K562 (cell line): ENCODE measurements at regions not wholly inside any gene's neighbourhood (a gene's known extent, or its start where the extent isn't known, plus 50 kb on each side); places are given as distances from the start of the nearest gene placed in this dataset.

Experiments
- ATAC-seq: fragments of 200-7000 bp; cut with Tn5 transposase; 3 replicates; pipeline ENCODE4 v1.9.1; 2020; ENCODE audit warnings: moderate library complexity
- BruUV-seq: library from RNA; stranded (reverse); fragments of 400-500 nt; replicated peaks from 2 replicates; lab custom pipeline; 2021; lab: Mats Ljungman, UMichigan
- CTCF ChIA-PET: fragments of 300-600 bp; formaldehyde crosslinking; extraction: SDS; loops from one replicate; lab custom pipeline; 2021; ENCODE audit warnings: low intra/inter-chr PET ratio; lab: Yijun Ruan, JAX
- POLR2A ChIA-PET: fragments of 300-600, 350-650 bp; sonication (Branson Sonifier 250); formaldehyde crosslinking; extraction: SDS; loops from one replicate; lab custom pipeline; 2021; ENCODE audit warnings: antibody characterized with exemption, inconsistent platforms; lab: Yijun Ruan, JAX
- DNase-seq, 4 experiments: peaks; one replicate each; pipeline versions ENCODE4 v3.0.0 to v3.0.0-alpha.2; 2011 to 2018; ENCODE audit warnings: low spot score in 3 of 4, mixed read lengths in 3 of 4; ENCODE audit errors: extremely low read depth in 1 of 4
- FAIRE-seq: peaks from 2 replicates; lab custom pipeline; 2011; peaks lifted over from hg19 to GRCh38; lab: Jason Lieb, UNC
- H2AFZ ChIP-seq: 2 replicates; pipeline ENCODE4 v1.6.0; 2011; ENCODE audit warnings: low read depth, low read length, control low read depth, inconsistent platforms
- H3K27ac ChIP-seq: fragments of 200-600 bp; 3 replicates; pipeline ENCODE4 v1.8.0; 2011; ENCODE audit warnings: low read depth, mild to moderate bottlenecking, control low read depth, inconsistent platforms, low read length, moderate library complexity, mixed read lengths; ENCODE audit errors: extremely low read depth
- H3K27me3 ChIP-seq, 2 experiments: fragments of 300-600 bp in 1 of 2; 2 replicates in 1 of 2; 3 replicates in 1 of 2; pipeline versions ENCODE4 v1.6.0 to v1.8.0; 2011; ENCODE audit warnings: inconsistent platforms in 2 of 2, low read length in 2 of 2, mild to moderate bottlenecking in 1 of 2, mixed read lengths in 1 of 2, moderate library complexity in 1 of 2; ENCODE audit not compliant: control insufficient read depth in 2 of 2, insufficient read depth in 2 of 2
- H3K36me3 ChIP-seq: fragments of 300-600 bp; 3 replicates; pipeline ENCODE4 v1.8.0; 2011; ENCODE audit warnings: mild to moderate bottlenecking, low read length, inconsistent platforms; ENCODE audit not compliant: control insufficient read depth, insufficient read depth
- H3K4me1 ChIP-seq, 2 experiments: fragments of 200-600 bp in 1 of 2; replicated peaks in 1 of 2; 2 replicates in 1 of 2; 3 replicates in 1 of 2; pipeline versions ENCODE4 v1.5.1 to v1.8.0; 2011; ENCODE audit warnings: inconsistent platforms in 2 of 2, low read length in 2 of 2, mild to moderate bottlenecking in 1 of 2, mixed read lengths in 1 of 2, moderate library complexity in 1 of 2; ENCODE audit not compliant: control insufficient read depth in 2 of 2, insufficient read depth in 2 of 2
- H3K4me2 ChIP-seq: 2 replicates; pipeline ENCODE4 v1.6.1; 2011; ENCODE audit warnings: low read length, control low read depth, inconsistent platforms, mixed read lengths; ENCODE audit not compliant: insufficient read depth
- H3K4me3 ChIP-seq: fragments of 200-600 bp; sonication (generic), shearing (Covaris generic); 2 replicates; pipeline ENCODE4 v1.5.1; 2016; ENCODE audit warnings: control low read depth, inconsistent platforms
- H3K79me2 ChIP-seq: fragments of 200-600 bp; 3 replicates; pipeline ENCODE4 v1.8.0; 2011; ENCODE audit warnings: low read length, inconsistent platforms; ENCODE audit not compliant: control insufficient read depth, insufficient read depth
- H3K9ac ChIP-seq, 2 experiments: 2 replicates each; pipeline versions ENCODE4 v1.6.0 to v1.6.1; 2011; ENCODE audit warnings: low read depth in 2 of 2, low read length in 2 of 2, control low read depth in 1 of 2, inconsistent platforms in 1 of 2, mild to moderate bottlenecking in 1 of 2, mixed read lengths in 1 of 2; ENCODE audit not compliant: insufficient read depth in 1 of 2
- H3K9me1 ChIP-seq: one replicate; pipeline ENCODE4 v1.6.0; 2011; ENCODE audit warnings: inconsistent platforms, mild to moderate bottlenecking, low read length, moderate library complexity; ENCODE audit not compliant: control insufficient read depth, insufficient read depth
- H3K9me3 ChIP-seq: replicated peaks from 2 replicates; pipeline ENCODE4 v1.5.1; 2011; ENCODE audit warnings: low read depth, low read length, inconsistent platforms; ENCODE audit not compliant: control insufficient read depth, insufficient read depth
- H4K20me1 ChIP-seq: replicated peaks from 2 replicates; pipeline ENCODE4 v1.6.1; 2011; ENCODE audit warnings: low read length, inconsistent platforms, mixed read lengths; ENCODE audit not compliant: control insufficient read depth, insufficient read depth
- EP400 ChIP-seq: fragments of 450-650 bp; IDR thresholded peaks from 2 replicates; pipeline ENCODE4 v1.6.1; 2017; ENCODE audit warnings: antibody characterized with exemption, mild to moderate bottlenecking, moderate library complexity
- FUS ChIP-seq: fragments of 200-400 bp; formaldehyde crosslinking; optimal IDR thresholded peaks from 2 replicates; pipeline ENCODE3; 2017; ENCODE audit warnings: low read depth, low read length
- HNRNPH1 ChIP-seq: fragments of 200-400 bp; formaldehyde crosslinking; optimal IDR thresholded peaks from 2 replicates; pipeline ENCODE3; 2017; ENCODE audit warnings: low read depth, mild to moderate bottlenecking, low read length, moderate library complexity
- MNT ChIP-seq, 2 experiments: fragments of 450-650 bp; conservative IDR thresholded peaks; 2 replicates each; pipeline ENCODE4 v1.6.1; 2017; ENCODE audit warnings: mild to moderate bottlenecking in 2 of 2, moderate library complexity in 2 of 2
- NR2C1 ChIP-seq, 2 experiments: fragments of 450-650 bp; IDR thresholded peaks; 2 replicates each; pipeline ENCODE4 v1.6.1; 2017; ENCODE audit warnings: mild to moderate bottlenecking in 2 of 2, antibody characterized with exemption in 1 of 2, inconsistent platforms in 1 of 2, missing compliant biosample characterization in 1 of 2, missing genetic modification characterization in 1 of 2
- SAFB2 ChIP-seq: fragments of 200-400 bp; formaldehyde crosslinking; IDR thresholded peaks from 2 replicates; pipeline ENCODE4 v1.6.1; 2018; ENCODE audit warnings: borderline replicate concordance, low read length, low read depth, moderate library complexity; ENCODE audit not compliant: severe bottlenecking
- TCFL5 ChIP-seq: fragments of 250-450 bp; sonication (Bioruptor Pico); conservative IDR thresholded peaks from 2 replicates; pipeline ENCODE4 v1.6.1; 2021; ENCODE audit warnings: mild to moderate bottlenecking, moderate library complexity, matching md5 sums
- ZBTB34 ChIP-seq: fragments of 250-450 bp; sonication (Bioruptor Pico); IDR thresholded peaks from 2 replicates; pipeline ENCODE4 v1.8.0; 2021; ENCODE audit warnings: mild to moderate bottlenecking, moderate library complexity
- ZNF79 ChIP-seq: fragments of 250-450 bp; sonication (Bioruptor Pico); IDR thresholded peaks from 2 replicates; pipeline ENCODE4 v1.4.0; 2020; ENCODE audit warnings: low read depth, mild to moderate bottlenecking, moderate library complexity
- WGBS: fragments of 100-300 bp; shearing (Covaris generic); methylation state at CpG from one replicate; pipeline ENCODE4 v1.1.6; 2016; ENCODE audit warnings: low coverage, mixed read lengths; ENCODE audit not compliant: insufficient coverage; ENCODE audit errors: missing lambda C conversion rate; 5-methylcytosine and 5-hydroxymethylcytosine counted together
- in situ Hi-C: fragments of 300-500 bp; cut with MboI; formaldehyde crosslinking; loops from 4 replicates; pipeline ENCODE4 v1.15.0; 2018; ENCODE audit warnings: inconsistent platforms, mixed read lengths
- intact Hi-C: fragments of 100-400 bp; cut with micrococcal nuclease; formaldehyde crosslinking; loops from 2 replicates; pipeline ENCODE4 v1.14.2; 2022
- TF ChIP-seq, protein P1 (sequence below), 2 experiments: IDR thresholded peaks; 2 replicates each; pipeline ENCODE4 v1.6.1; 2012; ENCODE audit warnings: improper control_type of control experiment in 2 of 2, low read depth in 2 of 2, low read length in 2 of 2, borderline replicate concordance in 1 of 2

DNA sequence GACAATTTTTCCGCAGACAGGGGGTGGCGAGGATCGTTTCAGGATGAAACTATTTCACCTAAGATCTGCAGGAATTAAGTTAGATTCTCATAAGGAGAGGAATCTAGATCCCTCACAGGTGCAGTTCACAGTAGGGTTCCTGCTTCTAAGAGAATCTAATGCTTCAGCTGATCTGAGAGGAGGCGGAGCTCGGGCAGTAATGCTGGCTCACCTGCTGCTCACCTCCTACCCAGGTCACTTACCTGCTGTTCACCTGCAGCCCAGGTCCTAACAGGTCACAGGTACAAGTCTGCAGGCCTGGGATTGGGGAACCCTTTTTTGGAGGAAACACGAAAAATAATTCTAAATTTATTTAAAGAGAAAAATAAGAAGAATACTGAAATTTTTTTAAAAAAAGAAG, 406.8 kb downstream of the MCTP2 start (continued):
- TF ChIP-seq ZBTB34 (CRISPR knock-in tag), result no peak
- TF ChIP-seq, protein P1, sequence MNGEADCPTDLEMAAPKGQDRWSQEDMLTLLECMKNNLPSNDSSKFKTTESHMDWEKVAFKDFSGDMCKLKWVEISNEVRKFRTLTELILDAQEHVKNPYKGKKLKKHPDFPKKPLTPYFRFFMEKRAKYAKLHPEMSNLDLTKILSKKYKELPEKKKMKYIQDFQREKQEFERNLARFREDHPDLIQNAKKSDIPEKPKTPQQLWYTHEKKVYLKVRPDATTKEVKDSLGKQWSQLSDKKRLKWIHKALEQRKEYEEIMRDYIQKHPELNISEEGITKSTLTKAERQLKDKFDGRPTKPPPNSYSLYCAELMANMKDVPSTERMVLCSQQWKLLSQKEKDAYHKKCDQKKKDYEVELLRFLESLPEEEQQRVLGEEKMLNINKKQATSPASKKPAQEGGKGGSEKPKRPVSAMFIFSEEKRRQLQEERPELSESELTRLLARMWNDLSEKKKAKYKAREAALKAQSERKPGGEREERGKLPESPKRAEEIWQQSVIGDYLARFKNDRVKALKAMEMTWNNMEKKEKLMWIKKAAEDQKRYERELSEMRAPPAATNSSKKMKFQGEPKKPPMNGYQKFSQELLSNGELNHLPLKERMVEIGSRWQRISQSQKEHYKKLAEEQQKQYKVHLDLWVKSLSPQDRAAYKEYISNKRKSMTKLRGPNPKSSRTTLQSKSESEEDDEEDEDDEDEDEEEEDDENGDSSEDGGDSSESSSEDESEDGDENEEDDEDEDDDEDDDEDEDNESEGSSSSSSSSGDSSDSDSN (IDR thresholded peaks at IDR 0.05; ENCODE audit: borderline replicate concordance in 1 of 2, low read depth in 2 of 2, low read length in 2 of 2), result no peak
- TF ChIP-seq EP400, result no peak

DNA sequence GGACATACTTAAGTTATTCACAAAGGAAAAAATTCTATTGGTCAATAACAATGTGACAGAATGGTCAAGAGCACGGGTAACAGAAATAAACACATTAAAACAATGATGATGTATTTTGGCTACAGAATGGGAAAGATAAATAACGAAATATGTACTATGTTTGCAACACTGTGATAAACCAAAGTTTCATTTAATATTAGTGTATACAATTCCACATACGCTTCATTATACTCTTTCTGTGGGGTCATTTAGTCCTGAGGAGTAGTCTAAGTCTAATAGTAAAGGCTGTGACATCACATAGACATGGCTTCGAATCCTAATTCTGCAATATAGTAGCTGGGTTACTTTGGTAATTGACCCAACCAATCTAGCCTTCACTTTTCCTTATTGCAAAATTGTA, 408.3 kb downstream of the MCTP2 start:
- no peak overlapping the region for H2AFZ ChIP-seq
- in situ Hi-C loops, result no loop called here
- ATAC-seq, result no peak
- TF ChIP-seq TCFL5, result no peak
- no peak for TF ChIP-seq NR2C1 (IDR thresholded peaks at IDR 0.05)
- no peak for TF ChIP-seq NR2C1 (tag; IDR thresholded peaks at IDR 0.05)
- no peak for TF ChIP-seq MNT (conservative IDR thresholded peaks at IDR 0.05)
- no peak for TF ChIP-seq SAFB2
- no peak for TF ChIP-seq FUS
- TF ChIP-seq ZNF79 (CRISPR knock-in tag), result no peak
- no peak for TF ChIP-seq HNRNPH1

More for the DNA sequence above, 408.3 kb downstream of the MCTP2 start:
- Histone ChIP-seq H3K4me1 (no peaks in the 10 kb centered on the region), H3K27me3 (no peaks in the 10 kb centered on the region), H3K27ac (no peak overlapping the region), H3K9me1 (no peaks in the 10 kb centered on the region), H3K9ac (no peak overlapping the region), H3K4me3 (no peak overlapping the region), H3K79me2 (no peaks in the 10 kb centered on the region), H3K4me2 (no peak overlapping the region), H3K36me3 (no peaks in the 10 kb centered on the region), H4K20me1 (no peaks in the 10 kb centered on the region), H3K9me3 (no peaks in the 10 kb centered on the region)
- BruUV-seq, result no TSS peak
- intact Hi-C loops, result no loop called here
- no peak for DNase-seq
- no peak for FAIRE-seq
- WGBS, result 2% methylated on average over 4 of the region's 4 CpGs
- CTCF ChIA-PET, result no interaction called here
- POLR2A ChIA-PET, result no interaction called here
